GDM1 (cell line): ENCODE measurements at regions not wholly inside any gene's neighbourhood (a gene's known extent, or its start where the extent isn't known, plus 50 kb on each side); places are given as distances from the start of the nearest gene placed in this dataset.
"Not testable (repeated sequence)": the region's sequence is repeated elsewhere in the genome, so short reads cannot be mapped to it uniquely, and the experiment has no call there.

Experiments used
- DNase-seq: peaks from one replicate; lab custom pipeline; 2025; lab: John Stamatoyannopoulos, UW

- not testable (repeated sequence) for DNase-seq
These were observed 127.0 kb downstream of the ART5 start for GRCh38 chr11:3514635-3515424.

- not testable (repeated sequence) for DNase-seq
These were observed 128.5 kb downstream of the ART5 start for GRCh38 chr11:3513311-3513710.

GRCh38 chr11:3512751-3513150 is 129.0 kb downstream of the ART5 start:
- not testable (repeated sequence) for DNase-seq

GRCh38 chr11:3512133-3512703 is 129.6 kb downstream of the ART5 start:
- DNase-seq: not testable (repeated sequence)

- not testable (repeated sequence) for DNase-seq
These were observed 130.2 kb downstream of the ART5 start for GRCh38 chr11:3511416-3512132.

- not testable (repeated sequence) for DNase-seq
These were observed 130.6 kb upstream of the ZNF195 start for GRCh38 chr11:3509563-3509962.

GRCh38 chr11:3499198-3499597 is 120.3 kb upstream of the ZNF195 start:
- not testable (repeated sequence) for DNase-seq

GRCh38 chr11:3498356-3498755 is 119.4 kb upstream of the ZNF195 start:
- not testable (repeated sequence) for DNase-seq

- not testable (repeated sequence) for DNase-seq
These were observed 114.2 kb upstream of the ZNF195 start for GRCh38 chr11:3493152-3493551.

- not testable (repeated sequence) for DNase-seq
These were observed 109.1 kb upstream of the ZNF195 start for GRCh38 chr11:3488003-3488402.

GRCh38 chr11:3485737-3486136 is 106.8 kb upstream of the ZNF195 start:
- DNase-seq: not testable (repeated sequence)

- DNase-seq: not testable (repeated sequence)
These were observed 98.3 kb upstream of the ZNF195 start for GRCh38 chr11:3476937-3477885.

GRCh38 chr11:3476084-3476936 is 97.4 kb upstream of the ZNF195 start:
- DNase-seq: not testable (repeated sequence)

GRCh38 chr11:3468963-3469362 is 90.0 kb upstream of the ZNF195 start:
- DNase-seq: not testable (repeated sequence)

GRCh38 chr11:3467599-3467998 is 88.7 kb upstream of the ZNF195 start:
- not testable (repeated sequence) for DNase-seq

- DNase-seq: not testable (repeated sequence)
These were observed 76.7 kb upstream of the ZNF195 start for GRCh38 chr11:3455666-3456065.

- DNase-seq: peak; percentile 18
These were observed 75.9 kb upstream of the ZNF195 start for GRCh38 chr11:3454844-3455243.

- DNase-seq: not testable (repeated sequence)
These were observed 74.8 kb upstream of the ZNF195 start for GRCh38 chr11:3453596-3454256.

GRCh38 chr11:3450822-3451221 is 71.9 kb upstream of the ZNF195 start:
- not testable (repeated sequence) for DNase-seq

- not testable (repeated sequence) for DNase-seq
These were observed 66.6 kb upstream of the ZNF195 start for GRCh38 chr11:3445535-3445934.
